ENCODE measurements at regions not wholly inside any gene's neighbourhood (a gene's known extent, or its start where the extent isn't known, plus 50 kb on each side); places are given as distances from the start of the nearest gene placed in this dataset.

GRCh38 chr2:5474716-5475115 lies 217.5 kb upstream of the SOX11 start:
- H3K4me3 ChIP-seq = no peak overlapping the region
- no peak overlapping the region for H3K27ac ChIP-seq
- TF ChIP-seq EZH2 (IDR thresholded peaks at IDR 0.05) (no peak), FOXP2 (optimal IDR thresholded peaks at IDR 0.05; ENCODE audit: control extremely low read depth, extremely low read length, insufficient read depth) (no peak), POLR2AphosphoS5 (IDR thresholded peaks at IDR 0.05; ENCODE audit: borderline replicate concordance, low read depth, low read length) (no peak)

DNA sequence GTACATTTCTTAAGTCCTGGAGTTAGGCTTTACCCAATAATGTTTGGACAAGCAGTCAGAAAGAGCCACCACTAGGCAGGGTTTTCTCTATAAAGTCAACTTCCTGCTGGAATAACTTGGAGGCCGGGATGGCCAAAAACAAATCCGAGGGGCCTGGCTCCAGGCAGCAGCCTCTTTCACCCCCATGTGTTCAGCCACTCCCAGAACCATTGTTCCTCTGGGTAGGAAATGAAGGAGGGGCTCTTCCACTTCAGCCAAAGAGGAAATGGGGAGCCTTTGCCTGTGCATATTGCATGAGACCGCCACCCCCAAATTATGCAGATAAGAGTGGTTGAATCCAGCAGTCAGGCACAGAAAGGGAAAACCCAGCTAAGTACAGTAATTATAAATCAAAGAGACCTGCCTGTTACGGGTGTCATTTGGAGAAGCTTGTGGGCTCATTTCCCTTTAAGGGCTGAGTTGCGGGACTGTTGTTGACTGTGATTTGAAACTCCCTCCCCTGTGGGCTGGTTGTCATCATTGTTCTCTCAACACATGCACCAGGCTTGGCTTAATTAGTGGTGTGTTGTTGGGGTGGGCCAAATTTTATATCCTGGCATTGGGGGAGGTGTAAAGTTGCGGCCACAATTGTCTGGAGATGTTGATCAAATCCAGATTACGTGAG lies 212.8 kb upstream of the SOX11 start:
- H3K4me3 ChIP-seq = peak overlapping the region; percentile 72
- no peaks in the 10 kb centered on the region for H3K36me3 ChIP-seq (ENCODE audit: insufficient read depth, low read length)
- TF ChIP-seq EZH2 (IDR thresholded peaks at IDR 0.05) = no peak
- no peak for TF ChIP-seq FOXP2 (optimal IDR thresholded peaks at IDR 0.05; ENCODE audit: control extremely low read depth, extremely low read length, insufficient read depth)
- TF ChIP-seq POLR2AphosphoS5 (IDR thresholded peaks at IDR 0.05; ENCODE audit: borderline replicate concordance, low read depth, low read length) = no peak
- no peaks in the 10 kb centered on the region for H3K9me3 ChIP-seq (ENCODE audit: low read depth, low read length)
- DNase-seq (ENCODE audit: low read depth, low spot score) = no peak
- H3K27ac ChIP-seq = peak overlapping the region; percentile 76
- H3K9ac ChIP-seq (ENCODE audit: insufficient read length) = no peak overlapping the region

More at GRCh38 chr2:5474716-5475115, 217.5 kb upstream of the SOX11 start:
- no peak for DNase-seq (ENCODE audit: low read depth, low spot score)
- Histone ChIP-seq H3K9me3 (ENCODE audit: low read depth, low read length) (no peaks in the 10 kb centered on the region), H3K9ac (ENCODE audit: insufficient read length) (no peak overlapping the region), H3K36me3 (ENCODE audit: insufficient read depth, low read length) (no peaks in the 10 kb centered on the region)

DNA sequence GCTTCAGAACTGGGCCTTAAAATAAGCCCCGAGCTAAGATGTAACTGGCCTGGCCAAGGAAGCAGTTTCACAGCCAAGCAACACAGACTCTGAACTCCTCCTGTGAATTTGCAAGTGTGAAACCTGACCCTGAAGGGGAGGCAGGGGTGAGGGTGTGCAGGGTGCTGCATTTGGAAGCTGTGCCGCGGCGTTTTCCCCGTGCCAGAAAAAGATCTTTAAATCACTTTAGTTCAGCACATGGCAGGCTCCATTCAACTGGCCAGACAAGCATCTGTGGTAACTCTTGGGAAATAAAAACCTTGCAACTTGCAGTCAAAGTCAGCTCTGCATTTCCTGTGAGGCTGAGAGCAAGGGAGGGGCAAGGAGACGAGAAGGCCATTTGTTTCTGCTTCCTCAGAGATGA lies 209.3 kb upstream of the SOX11 start:
- Histone ChIP-seq H3K4me3 (peak overlapping the region; percentile 8; the same call in 1 of the 2 replicates), H3K36me3 (ENCODE audit: insufficient read depth, low read length) (no peaks in the 10 kb centered on the region), H3K9me3 (ENCODE audit: low read depth, low read length) (no peaks in the 10 kb centered on the region), H3K9ac (ENCODE audit: insufficient read length) (peak overlapping the region; percentile 35), H3K27ac (peak overlapping the region; percentile 52; the same call in 1 of the 2 replicates)
- TF ChIP-seq FOXP2 (optimal IDR thresholded peaks at IDR 0.05; ENCODE audit: control extremely low read depth, extremely low read length, insufficient read depth) = no peak
- TF ChIP-seq EZH2 (IDR thresholded peaks at IDR 0.05) = no peak
- TF ChIP-seq POLR2AphosphoS5 (IDR thresholded peaks at IDR 0.05; ENCODE audit: borderline replicate concordance, low read depth, low read length) = no peak
- DNase-seq (ENCODE audit: low read depth, low spot score) = peak; percentile 28

DNA sequence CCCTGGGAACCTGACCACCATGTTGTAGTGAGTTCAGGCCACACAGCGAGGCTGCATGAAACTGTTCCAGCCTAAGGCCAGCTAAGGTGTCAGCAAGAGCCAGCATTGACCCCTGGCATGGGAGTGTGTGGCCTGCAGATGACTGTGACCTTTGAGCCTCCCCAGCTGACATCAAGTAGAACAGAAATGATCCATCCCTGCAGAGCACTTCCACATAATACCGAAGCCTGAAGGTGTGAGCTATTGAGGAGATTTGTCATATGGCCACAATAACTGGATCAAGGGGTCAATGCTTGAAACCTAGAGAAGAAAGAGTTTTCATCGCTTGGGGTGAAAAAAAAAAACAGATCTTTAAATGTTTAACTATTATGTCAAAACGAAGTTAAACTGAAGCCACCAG lies 207.3 kb upstream of the SOX11 start:
- Histone ChIP-seq H3K9ac (ENCODE audit: insufficient read length) (no peak overlapping the region), H3K36me3 (ENCODE audit: insufficient read depth, low read length) (no peaks in the 10 kb centered on the region), H3K27ac (no peak overlapping the region), H3K4me3 (no peak overlapping the region), H3K9me3 (ENCODE audit: low read depth, low read length) (no peaks in the 10 kb centered on the region)
- no peak for DNase-seq (ENCODE audit: low read depth, low spot score)
- TF ChIP-seq POLR2AphosphoS5 (IDR thresholded peaks at IDR 0.05; ENCODE audit: borderline replicate concordance, low read depth, low read length) (no peak), EZH2 (IDR thresholded peaks at IDR 0.05) (no peak), FOXP2 (optimal IDR thresholded peaks at IDR 0.05; ENCODE audit: control extremely low read depth, extremely low read length, insufficient read depth) (no peak)

DNA sequence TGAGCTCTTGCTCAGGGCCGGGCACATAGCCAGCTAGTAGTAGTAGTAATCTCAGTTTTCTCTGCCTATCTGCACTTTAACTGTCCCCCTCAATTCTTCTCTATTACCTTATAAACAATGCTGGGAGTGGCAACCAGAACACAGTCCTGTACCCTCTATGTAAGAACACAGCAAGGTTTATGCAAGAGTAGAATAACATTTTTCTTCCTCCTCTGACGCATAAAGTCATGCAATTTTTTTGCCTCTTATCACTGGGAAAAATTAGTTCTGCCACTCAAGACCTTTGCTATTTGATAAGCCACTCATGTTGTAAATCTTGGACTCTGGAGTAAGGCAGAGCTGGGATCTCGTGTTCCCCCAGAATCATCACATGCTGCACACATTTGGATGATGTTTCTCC lies 200.7 kb upstream of the SOX11 start:
- TF ChIP-seq FOXP2 (optimal IDR thresholded peaks at IDR 0.05; ENCODE audit: control extremely low read depth, extremely low read length, insufficient read depth) (no peak), POLR2AphosphoS5 (IDR thresholded peaks at IDR 0.05; ENCODE audit: borderline replicate concordance, low read depth, low read length) (no peak), EZH2 (IDR thresholded peaks at IDR 0.05) (no peak)
- H3K36me3 ChIP-seq (ENCODE audit: insufficient read depth, low read length) = no peaks in the 10 kb centered on the region
- DNase-seq (ENCODE audit: low read depth, low spot score) = no peak
- H3K9ac ChIP-seq (ENCODE audit: insufficient read length) = no peak overlapping the region
- no peak overlapping the region for H3K4me3 ChIP-seq
- no peak overlapping the region for H3K27ac ChIP-seq
- no peaks in the 10 kb centered on the region for H3K9me3 ChIP-seq (ENCODE audit: low read depth, low read length)

- TF ChIP-seq EZH2 (IDR thresholded peaks at IDR 0.05) (no peak), POLR2AphosphoS5 (IDR thresholded peaks at IDR 0.05; ENCODE audit: borderline replicate concordance, low read depth, low read length) (no peak), FOXP2 (optimal IDR thresholded peaks at IDR 0.05; ENCODE audit: control extremely low read depth, extremely low read length, insufficient read depth) (no peak)
- DNase-seq (ENCODE audit: low read depth, low spot score) = no peak
- no peaks in the 10 kb centered on the region for H3K9me3 ChIP-seq (ENCODE audit: low read depth, low read length)
- H3K36me3 ChIP-seq (ENCODE audit: insufficient read depth, low read length) = no peaks in the 10 kb centered on the region
- H3K9ac ChIP-seq (ENCODE audit: insufficient read length) = no peak overlapping the region
- H3K27ac ChIP-seq = no peak overlapping the region
- H3K4me3 ChIP-seq = no peak overlapping the region
Observed at GRCh38 chr2:5493256-5493655, 198.9 kb upstream of the SOX11 start.

- Histone ChIP-seq H3K36me3 (ENCODE audit: insufficient read depth, low read length) (no peaks in the 10 kb centered on the region), H3K9me3 (ENCODE audit: low read depth, low read length) (no peaks in the 10 kb centered on the region), H3K9ac (ENCODE audit: insufficient read length) (no peak overlapping the region), H3K27ac (no peak overlapping the region), H3K4me3 (no peak overlapping the region)
- TF ChIP-seq POLR2AphosphoS5 (IDR thresholded peaks at IDR 0.05; ENCODE audit: borderline replicate concordance, low read depth, low read length) (no peak), FOXP2 (optimal IDR thresholded peaks at IDR 0.05; ENCODE audit: control extremely low read depth, extremely low read length, insufficient read depth) (no peak), EZH2 (IDR thresholded peaks at IDR 0.05) (no peak)
- no peak for DNase-seq (ENCODE audit: low read depth, low spot score)
Observed at GRCh38 chr2:5494212-5494611, 198.0 kb upstream of the SOX11 start.

DNA sequence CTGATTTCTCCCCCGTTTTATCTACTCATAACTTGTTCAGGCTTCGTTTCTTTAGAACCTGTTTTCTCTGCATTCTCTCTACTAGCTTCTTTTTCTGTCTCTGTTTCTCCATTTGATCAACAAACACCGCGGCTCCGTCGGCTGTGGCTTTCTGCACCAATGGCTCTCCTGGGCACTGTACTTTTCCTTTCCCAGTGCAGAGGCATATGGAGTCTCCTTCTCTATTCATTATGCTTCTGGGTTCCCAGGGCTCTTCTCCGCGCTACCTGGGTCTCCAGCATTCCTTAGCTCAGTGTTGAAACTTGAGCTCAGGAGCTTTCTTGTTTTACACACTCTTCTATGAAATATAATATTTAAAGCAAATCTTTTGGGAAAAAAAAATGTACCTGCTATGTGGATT lies 196.6 kb upstream of the SOX11 start:
- DNase-seq (ENCODE audit: low read depth, low spot score) = no peak
- Histone ChIP-seq H3K9me3 (ENCODE audit: low read depth, low read length) (no peaks in the 10 kb centered on the region), H3K4me3 (no peak overlapping the region), H3K9ac (ENCODE audit: insufficient read length) (no peak overlapping the region), H3K27ac (no peak overlapping the region), H3K36me3 (ENCODE audit: insufficient read depth, low read length) (no peaks in the 10 kb centered on the region)
- TF ChIP-seq FOXP2 (optimal IDR thresholded peaks at IDR 0.05; ENCODE audit: control extremely low read depth, extremely low read length, insufficient read depth) (no peak), EZH2 (IDR thresholded peaks at IDR 0.05) (no peak), POLR2AphosphoS5 (IDR thresholded peaks at IDR 0.05; ENCODE audit: borderline replicate concordance, low read depth, low read length) (no peak)

DNA sequence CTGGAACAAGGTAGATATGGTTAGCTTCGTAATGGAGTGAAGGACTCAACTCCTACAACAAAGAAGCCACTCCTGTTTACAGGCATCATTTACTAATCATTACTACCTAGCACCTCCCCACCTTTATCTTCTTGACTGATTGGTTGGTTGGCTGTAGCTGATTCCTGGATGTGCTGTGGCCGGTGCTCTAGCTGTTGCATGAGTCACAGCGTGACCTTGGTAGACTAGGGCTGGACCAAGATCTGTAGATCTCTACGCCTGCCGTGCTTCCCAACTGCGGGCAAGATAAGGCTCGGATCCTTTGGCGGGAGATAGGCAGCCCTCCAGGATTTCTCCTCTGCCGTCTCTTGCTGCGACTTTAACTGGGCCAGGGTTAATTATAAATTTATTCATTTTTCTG lies 194.3 kb upstream of the SOX11 start:
- Histone ChIP-seq H3K4me3 (no peak overlapping the region), H3K27ac (no peak overlapping the region), H3K36me3 (ENCODE audit: insufficient read depth, low read length) (no peaks in the 10 kb centered on the region), H3K9ac (ENCODE audit: insufficient read length) (no peak overlapping the region), H3K9me3 (ENCODE audit: low read depth, low read length) (no peaks in the 10 kb centered on the region)
- TF ChIP-seq FOXP2 (optimal IDR thresholded peaks at IDR 0.05; ENCODE audit: control extremely low read depth, extremely low read length, insufficient read depth) (no peak), POLR2AphosphoS5 (IDR thresholded peaks at IDR 0.05; ENCODE audit: borderline replicate concordance, low read depth, low read length) (no peak), EZH2 (IDR thresholded peaks at IDR 0.05) (no peak)
- DNase-seq (ENCODE audit: low read depth, low spot score) = no peak
